ENCODE measurements at regions not wholly inside any gene's neighbourhood (a gene's known extent, or its start where the extent isn't known, plus 50 kb on each side); places are given as distances from the start of the nearest gene placed in this dataset.
"Not testable (repeated sequence)": the region's sequence is repeated elsewhere in the genome, so short reads cannot be mapped to it uniquely, and the experiment has no call there.

DNA sequence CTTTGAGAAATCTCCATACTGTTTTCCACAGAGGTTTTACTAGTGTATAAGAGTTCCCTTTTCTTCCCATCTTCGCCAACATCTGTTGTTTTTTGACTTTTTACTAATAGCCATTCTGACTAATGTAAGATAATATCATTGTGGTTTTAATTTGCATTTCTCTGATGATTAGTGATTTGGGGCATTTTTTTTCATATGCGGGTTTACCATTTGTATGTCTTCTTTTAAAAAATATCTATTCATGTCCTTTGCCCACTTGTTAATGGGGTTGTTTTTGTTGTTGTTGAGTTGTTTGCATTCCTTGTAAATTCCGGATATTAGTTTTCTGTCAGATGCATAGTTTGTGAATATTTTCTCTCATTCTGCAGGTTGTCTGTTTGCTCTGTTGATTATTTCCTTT lies 167.1 kb downstream of the PRL start:
- no peak for DNase-seq

DNA sequence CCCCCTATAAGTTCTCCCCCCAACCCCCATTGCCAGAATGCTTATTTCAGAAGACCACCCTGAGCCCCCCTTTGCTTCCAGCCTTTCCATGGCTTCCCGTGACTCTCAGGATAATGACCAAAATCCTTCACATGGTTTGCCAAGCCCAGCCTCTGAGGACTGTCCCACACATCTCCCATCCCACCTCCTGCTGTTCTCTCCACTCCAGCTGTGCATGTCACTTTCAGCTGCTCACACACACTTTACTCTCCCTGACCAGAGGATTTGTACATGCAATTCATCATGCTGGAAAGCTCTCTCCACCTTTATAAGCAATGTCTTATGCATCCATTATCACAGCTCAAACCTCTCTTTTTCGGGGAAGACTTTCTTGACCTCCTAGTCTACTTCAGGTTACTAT lies 164.2 kb downstream of the PRL start:
- DNase-seq = no peak

GRCh38 chr6:22133357-22133756 lies 163.5 kb downstream of the PRL start:
- DNase-seq = no peak

DNA sequence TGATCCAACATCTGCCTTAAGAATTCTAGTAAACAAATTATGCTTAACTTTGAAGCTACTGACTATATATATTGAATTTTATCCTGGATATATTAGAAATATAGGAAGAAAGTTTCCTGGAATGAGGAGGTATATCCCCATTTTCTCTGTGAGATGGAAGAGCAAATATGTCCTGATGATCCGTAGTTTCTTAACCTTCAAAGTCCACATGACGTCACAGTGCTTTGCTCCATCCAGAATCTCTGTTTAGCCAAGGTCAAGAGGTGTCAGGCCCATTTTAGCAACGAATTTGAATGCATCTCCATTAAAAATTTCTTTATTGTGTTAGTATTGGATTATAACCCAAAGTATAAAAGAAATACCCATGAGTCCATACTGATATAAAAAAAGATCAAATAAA lies 162.5 kb downstream of the PRL start:
- DNase-seq = no peak

DNA sequence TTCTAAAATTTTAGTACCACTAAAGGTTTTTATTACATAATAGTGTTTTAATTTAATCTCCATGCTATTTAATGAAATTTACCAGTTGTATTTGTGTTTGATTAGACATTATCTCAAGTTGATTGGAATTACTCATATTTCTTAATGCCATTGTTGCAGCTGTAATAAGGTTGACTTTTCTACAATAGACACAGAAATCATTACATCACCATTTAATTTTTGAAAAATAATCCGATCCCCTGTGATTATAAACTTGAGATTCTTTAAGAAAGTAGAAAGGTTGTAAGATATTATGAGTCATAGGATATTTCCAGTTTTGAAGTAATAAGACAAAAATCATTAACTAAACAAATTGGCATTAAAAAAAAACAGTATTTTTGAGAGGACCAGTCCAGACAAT lies 161.4 kb downstream of the PRL start:
- no peak for DNase-seq

- DNase-seq = not testable (repeated sequence)
These were observed 156.1 kb downstream of the PRL start for GRCh38 chr6:22140736-22141135.

DNA sequence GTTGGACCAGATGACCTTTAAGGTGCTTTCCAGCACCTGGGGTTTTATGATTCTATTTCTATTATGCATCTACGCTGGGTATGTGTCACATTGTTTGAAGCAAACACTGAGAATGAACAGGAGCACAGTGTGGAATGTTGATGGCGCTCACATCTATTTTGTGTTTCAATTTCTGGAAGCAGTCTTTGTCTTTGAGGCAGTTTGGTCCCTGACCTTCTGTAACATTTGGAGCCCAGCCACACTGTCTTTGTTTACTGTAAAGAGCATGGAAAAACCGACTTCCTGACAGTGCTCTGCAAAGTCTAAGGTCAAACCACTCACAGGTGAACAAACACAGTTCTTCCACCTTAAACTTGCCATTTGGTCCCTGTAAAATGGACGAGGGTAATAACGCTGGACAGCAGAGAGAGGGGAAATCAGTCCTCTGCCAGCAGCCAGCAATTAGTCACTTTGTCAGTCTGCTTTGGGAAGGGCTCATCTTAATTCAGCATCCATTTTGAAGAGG lies 155.5 kb downstream of the PRL start:
- DNase-seq = no peak

DNA sequence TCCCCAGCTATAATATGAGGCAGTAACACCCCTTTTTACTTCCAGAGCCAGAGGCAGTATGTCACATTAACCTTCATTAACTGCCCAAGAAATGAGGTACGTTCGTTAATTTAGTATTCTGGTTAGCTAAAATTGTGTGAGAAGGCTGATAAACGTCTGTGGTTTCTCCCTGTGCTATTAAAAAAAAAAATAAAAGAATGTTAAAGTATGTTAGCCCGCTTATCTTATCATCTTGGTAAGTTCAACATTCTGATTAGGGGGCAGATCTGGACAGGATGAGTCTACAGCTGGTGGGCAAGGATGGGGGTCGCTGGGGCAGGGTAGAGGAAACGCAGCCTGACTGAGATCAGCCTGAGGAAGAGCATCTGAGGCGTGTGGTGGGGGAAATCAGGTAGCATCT lies 154.0 kb downstream of the PRL start:
- DNase-seq = no peak

GRCh38 chr6:22145376-22145775 lies 151.5 kb downstream of the PRL start:
- no peak for DNase-seq

DNA sequence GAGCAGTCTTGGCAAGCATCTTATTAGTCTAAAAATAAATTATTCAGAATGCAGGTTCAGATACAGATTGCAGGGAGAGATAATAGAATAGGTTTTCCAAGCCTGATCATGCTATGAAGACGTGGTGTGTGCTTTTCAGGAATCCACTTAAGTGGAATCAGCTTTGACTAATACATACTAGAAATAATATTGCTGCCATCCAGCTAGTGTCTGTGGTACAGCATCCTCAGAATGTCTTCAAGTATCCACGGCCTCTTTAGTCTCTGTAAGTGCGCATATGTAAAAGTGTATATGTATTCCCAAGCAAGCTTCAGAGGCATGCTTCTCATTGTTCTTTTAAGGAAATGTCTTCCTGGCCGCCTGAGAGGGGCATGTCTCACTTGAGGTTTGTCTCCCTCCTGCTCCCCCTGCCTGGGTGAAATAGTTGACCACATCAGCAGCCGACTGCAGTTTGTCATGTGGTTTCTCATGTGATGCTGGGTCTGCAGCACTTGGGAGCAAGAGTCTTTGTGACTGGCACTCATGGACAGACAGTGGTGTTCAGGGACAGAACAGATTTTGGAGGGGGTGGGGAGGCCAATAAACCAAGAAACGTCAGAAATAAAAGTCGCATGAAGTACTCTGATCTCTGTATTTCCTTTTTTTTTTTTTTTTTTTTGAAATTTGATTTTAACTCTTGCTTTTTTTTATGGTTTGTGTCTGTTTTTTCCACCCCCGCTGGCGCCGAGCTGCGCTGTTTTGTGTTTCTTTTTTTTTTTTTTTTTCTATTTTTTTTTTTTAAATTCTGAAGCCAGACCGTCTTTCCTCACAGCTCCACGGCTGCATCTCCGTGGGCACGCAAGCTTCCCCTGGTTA lies 150.8 kb downstream of the PRL start:
- DNase-seq = no peak

GRCh38 chr6:22146678-22146930 lies 150.2 kb downstream of the PRL start:
- DNase-seq = no peak

- no peak for DNase-seq
These were observed 149.7 kb downstream of the PRL start for GRCh38 chr6:22146931-22147701.

DNA sequence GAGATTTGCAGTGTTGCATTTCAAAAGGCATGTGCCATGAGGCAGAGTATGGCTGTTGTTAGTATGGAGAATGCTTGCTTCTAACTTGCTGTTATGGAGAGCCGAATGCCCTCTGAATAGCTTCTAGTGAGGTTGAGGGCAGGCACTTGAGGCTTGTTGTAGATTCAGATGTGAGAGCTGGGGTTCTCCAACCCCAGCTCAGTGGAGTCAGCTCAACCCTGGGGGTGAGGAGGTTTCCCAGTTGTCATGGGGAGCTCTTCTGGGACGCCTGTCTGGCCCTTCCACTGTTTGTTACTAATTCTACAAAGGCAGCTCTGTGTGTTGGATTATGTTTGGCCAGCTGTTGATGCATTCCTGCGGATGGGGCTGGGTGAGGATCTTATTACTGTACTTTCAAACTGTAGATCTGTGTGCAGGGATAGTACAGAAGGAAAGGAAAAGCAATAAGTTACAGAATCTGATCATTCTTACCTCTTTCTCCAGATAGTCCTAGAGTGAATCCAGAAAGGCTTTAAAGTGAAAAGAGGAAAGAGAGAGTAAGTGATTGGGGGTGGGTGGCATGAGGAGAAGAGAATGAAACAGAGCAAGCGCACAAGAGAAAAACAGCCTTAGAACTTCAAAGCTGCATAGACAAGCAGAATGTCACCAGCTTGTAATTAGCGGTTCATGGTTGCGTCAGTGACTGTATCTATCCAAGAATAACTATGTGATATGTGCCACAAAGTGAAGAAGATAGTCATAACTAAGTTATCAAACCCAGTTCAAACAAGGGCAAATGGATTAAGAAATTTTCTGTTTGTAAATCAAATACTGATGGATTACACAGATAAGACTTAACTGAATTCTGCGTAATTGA lies 148.7 kb downstream of the PRL start:
- no peak for DNase-seq

DNA sequence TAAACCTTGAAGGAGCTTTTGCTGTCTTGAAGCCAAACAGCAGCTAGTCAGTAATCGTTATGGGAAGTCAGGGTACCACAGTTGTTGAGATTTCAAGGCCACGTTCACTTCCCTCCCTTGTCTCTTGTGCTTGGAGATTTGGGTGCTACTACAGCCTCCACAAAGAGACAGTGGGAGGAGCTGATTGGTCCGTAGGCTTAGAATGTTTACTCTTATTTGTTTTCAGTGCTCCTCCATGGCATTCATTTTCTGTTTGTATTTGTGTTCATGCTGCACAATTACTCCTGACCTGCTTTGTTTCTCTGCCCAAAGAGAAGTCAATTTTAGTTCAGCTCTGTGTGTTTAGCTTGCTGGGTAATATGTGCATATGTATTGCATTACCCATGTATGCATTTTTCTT lies 147.7 kb downstream of the PRL start:
- no peak for DNase-seq

GRCh38 chr6:22149501-22150367 lies 147.1 kb downstream of the PRL start:
- DNase-seq = no peak

- DNase-seq = no peak
These were observed 146.3 kb downstream of the PRL start for GRCh38 chr6:22150368-22151035.

GRCh38 chr6:22151892-22152291 lies 144.9 kb downstream of the PRL start:
- no peak for DNase-seq

GRCh38 chr6:22152841-22153240 lies 144.0 kb downstream of the PRL start:
- DNase-seq = no peak

- DNase-seq = no peak
These were observed 143.3 kb downstream of the PRL start for GRCh38 chr6:22153384-22154158.

- DNase-seq = no peak
These were observed 141.3 kb downstream of the PRL start for GRCh38 chr6:22155551-22155950.

DNA sequence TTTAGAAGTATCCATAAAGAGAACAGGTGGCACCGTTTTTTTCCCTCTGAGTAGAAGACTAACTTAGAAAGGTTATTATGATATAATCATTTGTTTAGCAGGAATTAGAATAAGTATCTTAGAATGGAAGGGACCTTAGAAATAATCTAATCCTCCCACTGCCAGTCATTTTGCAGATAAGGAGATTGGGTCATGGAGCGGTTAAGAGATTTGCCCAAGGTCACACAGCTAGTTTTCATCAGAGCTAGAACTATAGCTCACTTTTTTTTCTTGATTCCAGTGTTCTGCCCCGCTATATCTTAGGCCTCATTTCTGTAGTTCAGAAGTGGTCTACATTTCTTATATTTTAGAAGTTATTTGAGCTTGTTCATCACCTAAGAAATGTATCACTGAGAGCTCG lies 139.6 kb downstream of the PRL start:
- DNase-seq = no peak

Data from activated CD4-positive, alpha-beta T cell treated with anti-CD3 and anti-CD28 coated beads for 1 hour (primary cell).